GM18951 (cell line): ENCODE measurements at regions not wholly inside any gene's neighbourhood (a gene's known extent, or its start where the extent isn't known, plus 50 kb on each side); places are given as distances from the start of the nearest gene placed in this dataset.

Source experiments
- POLR2A ChIP-seq: IDR thresholded peaks from 4 replicates; pipeline ENCODE4 v1.6.1; 2011; ENCODE audit warnings: mild to moderate bottlenecking; ENCODE audit not compliant: insufficient read length, insufficient read depth; ENCODE audit errors: extremely low read depth
- in situ Hi-C: fragments of 300-500 bp; cut with MboI; formaldehyde crosslinking; loops from one replicate; pipeline ENCODE4 v1.12.0; 2022; ENCODE audit warnings: low sequenced_read_pairs, mixed read lengths, inconsistent platforms; ENCODE audit not compliant: unreplicated experiment

- in situ Hi-C loops = no loop called here
- no peak for TF ChIP-seq POLR2A
Measured at GRCh38 chr4:170281027-170281426, 191.3 kb upstream of the AADAT start.

GRCh38 chr4:170278460-170278859 lies 188.7 kb upstream of the AADAT start:
- in situ Hi-C loops = no loop called here
- TF ChIP-seq POLR2A = no peak

GRCh38 chr4:170274616-170275015 lies 184.9 kb upstream of the AADAT start:
- in situ Hi-C loops = no loop called here
- no peak for TF ChIP-seq POLR2A

- in situ Hi-C loops = no loop called here
- no peak for TF ChIP-seq POLR2A
Measured at GRCh38 chr4:170272959-170273358, 183.2 kb upstream of the AADAT start.

- no peak for TF ChIP-seq POLR2A
- in situ Hi-C loops = no loop called here
Measured at GRCh38 chr4:170271723-170272122, 182.0 kb upstream of the AADAT start.

GRCh38 chr4:170270628-170271027 lies 180.9 kb upstream of the AADAT start:
- TF ChIP-seq POLR2A = no peak
- in situ Hi-C loops = no loop called here

GRCh38 chr4:170269950-170270349 lies 180.2 kb upstream of the AADAT start:
- no peak for TF ChIP-seq POLR2A
- in situ Hi-C loops = no loop called here

- in situ Hi-C loops = no loop called here
- no peak for TF ChIP-seq POLR2A
Measured at GRCh38 chr4:170259631-170260153, 169.9 kb upstream of the AADAT start.

- in situ Hi-C loops = no loop called here
- TF ChIP-seq POLR2A = no peak
Measured at GRCh38 chr4:170256807-170257206, 167.1 kb upstream of the AADAT start.

- in situ Hi-C loops = no loop called here
- no peak for TF ChIP-seq POLR2A
Measured at GRCh38 chr4:170248576-170248975, 158.8 kb upstream of the AADAT start.

GRCh38 chr4:170248029-170248428 lies 158.3 kb upstream of the AADAT start:
- no peak for TF ChIP-seq POLR2A
- in situ Hi-C loops = no loop called here

- no peak for TF ChIP-seq POLR2A
- in situ Hi-C loops = no loop called here
Measured at GRCh38 chr4:170247596-170247995, 157.8 kb upstream of the AADAT start.

GRCh38 chr4:170243662-170244288 lies 154.0 kb upstream of the AADAT start:
- in situ Hi-C loops = no loop called here
- TF ChIP-seq POLR2A = no peak

GRCh38 chr4:170242471-170242870 lies 152.7 kb upstream of the AADAT start:
- no peak for TF ChIP-seq POLR2A
- in situ Hi-C loops = no loop called here

GRCh38 chr4:170234800-170235199 lies 145.0 kb upstream of the AADAT start:
- in situ Hi-C loops = no loop called here
- no peak for TF ChIP-seq POLR2A

GRCh38 chr4:170231377-170231776 lies 141.6 kb upstream of the AADAT start:
- in situ Hi-C loops = no loop called here
- TF ChIP-seq POLR2A = no peak
